ENCODE measurements at regions not wholly inside any gene's neighbourhood (a gene's known extent, or its start where the extent isn't known, plus 50 kb on each side); places are given as distances from the start of the nearest gene placed in this dataset.

- Histone ChIP-seq H3K4me2 (no peak overlapping the region), H3K27ac (no peak overlapping the region), H3K4me3 (IDR thresholded peaks at IDR 0.05; ENCODE audit: insufficient read depth, low read depth, low read length) (no peak overlapping the region), H3K27me3 (ENCODE audit: insufficient read depth, low read depth) (no peaks in the 10 kb centered on the region), H3K9ac (no peak overlapping the region), H4K20me1 (ENCODE audit: insufficient read depth) (no peaks in the 10 kb centered on the region), H2AFZ (ENCODE audit: low read depth) (no peak overlapping the region), H3K4me1 (ENCODE audit: low read depth, poor library complexity, severe bottlenecking) (no peaks in the 10 kb centered on the region), H3K36me3 (ENCODE audit: insufficient read depth) (no peaks in the 10 kb centered on the region), H3K79me2 (ENCODE audit: insufficient read depth, low read depth) (no peaks in the 10 kb centered on the region)
- TF ChIP-seq, protein P1, sequence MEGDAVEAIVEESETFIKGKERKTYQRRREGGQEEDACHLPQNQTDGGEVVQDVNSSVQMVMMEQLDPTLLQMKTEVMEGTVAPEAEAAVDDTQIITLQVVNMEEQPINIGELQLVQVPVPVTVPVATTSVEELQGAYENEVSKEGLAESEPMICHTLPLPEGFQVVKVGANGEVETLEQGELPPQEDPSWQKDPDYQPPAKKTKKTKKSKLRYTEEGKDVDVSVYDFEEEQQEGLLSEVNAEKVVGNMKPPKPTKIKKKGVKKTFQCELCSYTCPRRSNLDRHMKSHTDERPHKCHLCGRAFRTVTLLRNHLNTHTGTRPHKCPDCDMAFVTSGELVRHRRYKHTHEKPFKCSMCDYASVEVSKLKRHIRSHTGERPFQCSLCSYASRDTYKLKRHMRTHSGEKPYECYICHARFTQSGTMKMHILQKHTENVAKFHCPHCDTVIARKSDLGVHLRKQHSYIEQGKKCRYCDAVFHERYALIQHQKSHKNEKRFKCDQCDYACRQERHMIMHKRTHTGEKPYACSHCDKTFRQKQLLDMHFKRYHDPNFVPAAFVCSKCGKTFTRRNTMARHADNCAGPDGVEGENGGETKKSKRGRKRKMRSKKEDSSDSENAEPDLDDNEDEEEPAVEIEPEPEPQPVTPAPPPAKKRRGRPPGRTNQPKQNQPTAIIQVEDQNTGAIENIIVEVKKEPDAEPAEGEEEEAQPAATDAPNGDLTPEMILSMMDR (conservative IDR thresholded peaks at IDR 0.05; ENCODE audit: low read depth, low read length), result no peak
Measured at GRCh38 chr4:188214861-188215260, 75.6 kb downstream of the TRIML1 start.

DNA sequence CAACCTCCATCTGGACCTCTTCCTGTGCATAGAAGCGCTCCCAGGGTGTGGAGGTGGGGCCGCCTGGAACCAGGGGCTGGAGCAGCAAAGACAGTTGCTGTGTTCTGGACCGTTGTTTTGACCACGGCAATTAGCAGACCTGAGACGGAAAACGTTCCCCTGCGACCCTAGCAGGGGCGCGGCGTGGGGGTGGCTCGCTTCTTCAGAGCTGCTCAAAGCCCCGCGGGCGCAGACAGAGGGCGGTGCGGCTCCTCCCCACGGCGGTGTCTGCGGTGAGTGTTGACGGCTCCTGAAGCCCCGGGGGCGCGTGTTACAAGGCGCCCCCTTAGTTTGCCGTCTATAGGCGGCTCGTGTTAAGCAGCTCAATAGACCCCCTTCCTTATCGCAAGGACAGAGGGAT lies 79.2 kb downstream of the TRIML1 start:
- TF ChIP-seq, protein P1 (conservative IDR thresholded peaks at IDR 0.05; ENCODE audit: low read depth, low read length), result no peak
- H2AFZ ChIP-seq (ENCODE audit: low read depth), result no peak overlapping the region
- H4K20me1 ChIP-seq (ENCODE audit: insufficient read depth), result no peaks in the 10 kb centered on the region
- H3K4me2 ChIP-seq, result no peak overlapping the region
- H3K79me2 ChIP-seq (ENCODE audit: insufficient read depth, low read depth), result no peaks in the 10 kb centered on the region
- H3K4me3 ChIP-seq (IDR thresholded peaks at IDR 0.05; ENCODE audit: insufficient read depth, low read depth, low read length), result no peak overlapping the region
- no peaks in the 10 kb centered on the region for H3K27me3 ChIP-seq (ENCODE audit: insufficient read depth, low read depth)
- H3K36me3 ChIP-seq (ENCODE audit: insufficient read depth), result no peaks in the 10 kb centered on the region
- no peak overlapping the region for H3K9ac ChIP-seq
- no peaks in the 10 kb centered on the region for H3K4me1 ChIP-seq (ENCODE audit: low read depth, poor library complexity, severe bottlenecking)
- no peak overlapping the region for H3K27ac ChIP-seq

DNA sequence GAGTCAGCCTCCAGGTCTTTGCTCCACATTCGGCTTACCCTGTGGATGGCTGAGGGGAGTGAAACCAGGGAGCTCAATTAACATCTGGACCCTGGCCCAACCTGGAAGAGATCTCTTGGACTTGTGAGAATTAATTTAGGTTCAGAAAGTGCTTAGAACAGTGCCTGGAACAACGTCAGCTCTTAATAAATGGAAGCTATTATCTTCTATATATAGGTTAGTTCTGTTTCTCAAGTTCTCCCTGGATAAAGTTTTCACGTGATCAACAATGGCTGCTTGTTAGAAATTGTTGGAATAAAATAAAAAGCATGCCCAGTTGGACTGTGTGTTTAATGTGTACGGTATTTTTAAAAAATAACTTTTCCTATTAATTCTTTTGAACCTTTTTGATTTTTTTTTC lies 80.8 kb downstream of the TRIML1 start:
- no peak overlapping the region for H3K4me2 ChIP-seq
- H3K4me3 ChIP-seq (IDR thresholded peaks at IDR 0.05; ENCODE audit: insufficient read depth, low read depth, low read length), result no peak overlapping the region
- no peak overlapping the region for H3K27ac ChIP-seq
- TF ChIP-seq, protein P1 (conservative IDR thresholded peaks at IDR 0.05; ENCODE audit: low read depth, low read length), result no peak
- no peak overlapping the region for H2AFZ ChIP-seq (ENCODE audit: low read depth)
- no peaks in the 10 kb centered on the region for H3K4me1 ChIP-seq (ENCODE audit: low read depth, poor library complexity, severe bottlenecking)
- no peaks in the 10 kb centered on the region for H3K79me2 ChIP-seq (ENCODE audit: insufficient read depth, low read depth)
- H4K20me1 ChIP-seq (ENCODE audit: insufficient read depth), result no peaks in the 10 kb centered on the region
- no peak overlapping the region for H3K9ac ChIP-seq
- no peaks in the 10 kb centered on the region for H3K36me3 ChIP-seq (ENCODE audit: insufficient read depth)
- no peaks in the 10 kb centered on the region for H3K27me3 ChIP-seq (ENCODE audit: insufficient read depth, low read depth)

- TF ChIP-seq, protein P1 (conservative IDR thresholded peaks at IDR 0.05; ENCODE audit: low read depth, low read length), result no peak
- no peaks in the 10 kb centered on the region for H3K79me2 ChIP-seq (ENCODE audit: insufficient read depth, low read depth)
- no peak overlapping the region for H3K4me3 ChIP-seq (IDR thresholded peaks at IDR 0.05; ENCODE audit: insufficient read depth, low read depth, low read length)
- H4K20me1 ChIP-seq (ENCODE audit: insufficient read depth), result no peaks in the 10 kb centered on the region
- H3K27ac ChIP-seq, result no peak overlapping the region
- H3K4me1 ChIP-seq (ENCODE audit: low read depth, poor library complexity, severe bottlenecking), result no peaks in the 10 kb centered on the region
- no peak overlapping the region for H3K9ac ChIP-seq
- H3K36me3 ChIP-seq (ENCODE audit: insufficient read depth), result no peaks in the 10 kb centered on the region
- no peaks in the 10 kb centered on the region for H3K27me3 ChIP-seq (ENCODE audit: insufficient read depth, low read depth)
- H3K4me2 ChIP-seq, result no peak overlapping the region
- H2AFZ ChIP-seq (ENCODE audit: low read depth), result no peak overlapping the region
Measured at GRCh38 chr4:188221090-188221489, 81.8 kb downstream of the TRIML1 start.
